ENCODE measurements at regions not wholly inside any gene's neighbourhood (a gene's known extent, or its start where the extent isn't known, plus 50 kb on each side); places are given as distances from the start of the nearest gene placed in this dataset.

GRCh38 chr4:36624030-36624429 is 342.6 kb downstream of the DTHD1 start:
- TF ChIP-seq POLR2A (conservative IDR thresholded peaks at IDR 0.05) (no peak), VEZF1 (CRISPR knock-in tag; IDR thresholded peaks at IDR 0.05) (no peak), NKRF (IDR thresholded peaks at IDR 0.05; ENCODE audit: borderline replicate concordance) (no peak), EP300 (IDR thresholded peaks at IDR 0.05; ENCODE audit: low read length) (no peak), ZNF695 (CRISPR knock-in tag; IDR thresholded peaks at IDR 0.05) (no peak), REST (IDR thresholded peaks at IDR 0.05; ENCODE audit: borderline replicate concordance) (no peak), REST (CRISPR knock-in tag; IDR thresholded peaks at IDR 0.05; ENCODE audit: low read depth) (no peak), STAT5B (CRISPR knock-in tag; IDR thresholded peaks at IDR 0.05) (no peak), GABPA (tag; conservative IDR thresholded peaks at IDR 0.05; ENCODE audit: low read depth) (no peak)
